Muscle of back (tissue), 3 donors: ENCODE measurements at regions not wholly inside any gene's neighbourhood (a gene's known extent, or its start where the extent isn't known, plus 50 kb on each side); places are given as distances from the start of the nearest gene placed in this dataset.

Experiments used
- DNase-seq, 3 donors: peaks; one replicate each; pipeline versions ENCODE4 v3.0.0 to v3.0.0-alpha.2; 2013

GRCh38 chr3:84439476-84439875 is 519.3 kb upstream of the CADM2 start:
- DNase-seq: no peak

GRCh38 chr3:84440291-84440690 is 518.5 kb upstream of the CADM2 start:
- no peak for DNase-seq

- DNase-seq: no peak
These were observed 516.3 kb upstream of the CADM2 start for GRCh38 chr3:84442533-84442932.

GRCh38 chr3:84444726-84445521 is 513.9 kb upstream of the CADM2 start:
- DNase-seq: no peak

GRCh38 chr3:84487296-84487695 is 471.5 kb upstream of the CADM2 start:
- no peak for DNase-seq

- DNase-seq: no peak
These were observed 454.0 kb upstream of the CADM2 start for GRCh38 chr3:84504761-84505160.

GRCh38 chr3:84510007-84510406 is 448.8 kb upstream of the CADM2 start:
- DNase-seq: no peak

- DNase-seq: no peak
These were observed 435.9 kb upstream of the CADM2 start for GRCh38 chr3:84522893-84523292.

- no peak for DNase-seq
These were observed 421.9 kb upstream of the CADM2 start for GRCh38 chr3:84536916-84537315.

- DNase-seq: no peak
These were observed 420.2 kb upstream of the CADM2 start for GRCh38 chr3:84538597-84538996.

GRCh38 chr3:84547207-84547606 is 411.6 kb upstream of the CADM2 start:
- DNase-seq: no peak

- DNase-seq: peak; percentile 3 to 35 (median 10)
These were observed 410.5 kb upstream of the CADM2 start for GRCh38 chr3:84547971-84548970.

- no peak for DNase-seq
These were observed 403.2 kb upstream of the CADM2 start for GRCh38 chr3:84555629-84556028.

- DNase-seq: no peak
These were observed 392.5 kb upstream of the CADM2 start for GRCh38 chr3:84566256-84566655.

GRCh38 chr3:84567796-84568195 is 391.0 kb upstream of the CADM2 start:
- DNase-seq: no peak

GRCh38 chr3:84573962-84574361 is 384.8 kb upstream of the CADM2 start:
- DNase-seq: no peak

GRCh38 chr3:84586427-84586826 is 372.4 kb upstream of the CADM2 start:
- DNase-seq: no peak

GRCh38 chr3:84600703-84601225 is 358.0 kb upstream of the CADM2 start:
- no peak for DNase-seq

GRCh38 chr3:84601303-84601702 is 357.5 kb upstream of the CADM2 start:
- peak; percentile 5 to 6 (median 6) for DNase-seq

GRCh38 chr3:84621823-84622222 is 337.0 kb upstream of the CADM2 start:
- DNase-seq: no peak

GRCh38 chr3:84634668-84635067 is 324.1 kb upstream of the CADM2 start:
- DNase-seq: no peak

- DNase-seq: no peak
These were observed 321.5 kb upstream of the CADM2 start for GRCh38 chr3:84637272-84637671.

GRCh38 chr3:84666468-84666867 is 292.3 kb upstream of the CADM2 start:
- no peak for DNase-seq
